ENCODE measurements at regions not wholly inside any gene's neighbourhood (a gene's known extent, or its start where the extent isn't known, plus 50 kb on each side); places are given as distances from the start of the nearest gene placed in this dataset.
"Not testable (repeated sequence)": the region's sequence is repeated elsewhere in the genome, so short reads cannot be mapped to it uniquely, and the experiment has no call there.

GRCh38 chr2:176891857-176892256, 320.7 kb upstream of the HNRNPA3 start:
- Histone ChIP-seq H3K27ac (ENCODE audit: low read depth, low read length) (no peak overlapping the region), H3K9me3 (ENCODE audit: control insufficient read depth in 1 of 2, low read length in 2 of 2) (no peaks in the 10 kb centered on the region), H3K4me3 (ENCODE audit: low read depth in 1 of 2, low read length in 2 of 2) (no peak overlapping the region), H3K4me1 (ENCODE audit: control insufficient read depth in 1 of 2, insufficient read depth in 2 of 2, low read length in 2 of 2) (peaks cover 0 to 10% of the 10 kb centered on the region in 2 donors), H3K9ac (ENCODE audit: low read depth in 1 of 2, low read length in 2 of 2) (no peak overlapping the region), H3K36me3 (ENCODE audit: control insufficient read depth in 1 of 2, insufficient read depth in 2 of 2, low read length in 2 of 2) (no peaks in the 10 kb centered on the region), H3K27me3 (ENCODE audit: control insufficient read depth in 1 of 2, insufficient read depth in 2 of 2, low read length in 2 of 2) (no peaks in the 10 kb centered on the region)

- H3K9me3 ChIP-seq (ENCODE audit: control insufficient read depth in 1 of 2, low read length in 2 of 2) = no peaks in the 10 kb centered on the region
- peaks cover 0 to 10% of the 10 kb centered on the region in 2 donors for H3K4me1 ChIP-seq (ENCODE audit: control insufficient read depth in 1 of 2, insufficient read depth in 2 of 2, low read length in 2 of 2)
- H3K4me3 ChIP-seq (ENCODE audit: low read depth in 1 of 2, low read length in 2 of 2) = no peak overlapping the region
- no peaks in the 10 kb centered on the region for H3K36me3 ChIP-seq (ENCODE audit: control insufficient read depth in 1 of 2, insufficient read depth in 2 of 2, low read length in 2 of 2)
- H3K9ac ChIP-seq (ENCODE audit: low read depth in 1 of 2, low read length in 2 of 2) = no peak overlapping the region
- no peak overlapping the region for H3K27ac ChIP-seq (ENCODE audit: low read depth, low read length)
- no peaks in the 10 kb centered on the region for H3K27me3 ChIP-seq (ENCODE audit: control insufficient read depth in 1 of 2, insufficient read depth in 2 of 2, low read length in 2 of 2)
These were observed 319.8 kb upstream of the HNRNPA3 start for GRCh38 chr2:176892676-176893226.

GRCh38 chr2:176895158-176895557, 317.4 kb upstream of the HNRNPA3 start:
- H3K36me3 ChIP-seq (ENCODE audit: control insufficient read depth in 1 of 2, insufficient read depth in 2 of 2, low read length in 2 of 2) = no peaks in the 10 kb centered on the region

GRCh38 chr2:176902454-176902853, 310.1 kb upstream of the HNRNPA3 start:
- Histone ChIP-seq H3K9ac (ENCODE audit: low read depth in 1 of 2, low read length in 2 of 2) (no peak overlapping the region), H3K4me1 (ENCODE audit: control insufficient read depth in 1 of 2, insufficient read depth in 2 of 2, low read length in 2 of 2) (no peaks in the 10 kb centered on the region), H3K27me3 (ENCODE audit: control insufficient read depth in 1 of 2, insufficient read depth in 2 of 2, low read length in 2 of 2) (no peaks in the 10 kb centered on the region), H3K36me3 (ENCODE audit: control insufficient read depth in 1 of 2, insufficient read depth in 2 of 2, low read length in 2 of 2) (no peaks in the 10 kb centered on the region), H3K4me3 (ENCODE audit: low read depth in 1 of 2, low read length in 2 of 2) (no peak overlapping the region), H3K9me3 (ENCODE audit: control insufficient read depth in 1 of 2, low read length in 2 of 2) (no peaks in the 10 kb centered on the region), H3K27ac (ENCODE audit: low read depth, low read length) (no peak overlapping the region)

More at GRCh38 chr2:176895158-176895557, 317.4 kb upstream of the HNRNPA3 start:
- H3K27ac ChIP-seq (ENCODE audit: low read depth, low read length) = no peak overlapping the region
- H3K9ac ChIP-seq (ENCODE audit: low read depth in 1 of 2, low read length in 2 of 2) = no peak overlapping the region
- no peak overlapping the region for H3K4me3 ChIP-seq (ENCODE audit: low read depth in 1 of 2, low read length in 2 of 2)
- H3K27me3 ChIP-seq (ENCODE audit: control insufficient read depth in 1 of 2, insufficient read depth in 2 of 2, low read length in 2 of 2) = no peaks in the 10 kb centered on the region
- H3K9me3 ChIP-seq (ENCODE audit: control insufficient read depth in 1 of 2, low read length in 2 of 2) = no peaks in the 10 kb centered on the region
- peaks cover 0 to 10% of the 10 kb centered on the region in 2 donors for H3K4me1 ChIP-seq (ENCODE audit: control insufficient read depth in 1 of 2, insufficient read depth in 2 of 2, low read length in 2 of 2)

- not testable (repeated sequence) for H3K9me3 ChIP-seq (ENCODE audit: control insufficient read depth in 1 of 2, low read length in 2 of 2); H3K4me1 ChIP-seq (ENCODE audit: control insufficient read depth in 1 of 2, insufficient read depth in 2 of 2, low read length in 2 of 2); H3K4me3 ChIP-seq (ENCODE audit: low read depth in 1 of 2, low read length in 2 of 2); H3K36me3 ChIP-seq (ENCODE audit: control insufficient read depth in 1 of 2, insufficient read depth in 2 of 2, low read length in 2 of 2); H3K9ac ChIP-seq (ENCODE audit: low read depth in 1 of 2, low read length in 2 of 2); H3K27me3 ChIP-seq (ENCODE audit: control insufficient read depth in 1 of 2, insufficient read depth in 2 of 2, low read length in 2 of 2); H3K27ac ChIP-seq (ENCODE audit: low read depth, low read length)
These were observed 308.5 kb upstream of the HNRNPA3 start for GRCh38 chr2:176904053-176904452.

GRCh38 chr2:176907341-176907740, 305.3 kb upstream of the HNRNPA3 start:
- Histone ChIP-seq H3K9me3 (ENCODE audit: control insufficient read depth in 1 of 2, low read length in 2 of 2) (no peaks in the 10 kb centered on the region), H3K36me3 (ENCODE audit: control insufficient read depth in 1 of 2, insufficient read depth in 2 of 2, low read length in 2 of 2) (no peaks in the 10 kb centered on the region), H3K27me3 (ENCODE audit: control insufficient read depth in 1 of 2, insufficient read depth in 2 of 2, low read length in 2 of 2) (no peaks in the 10 kb centered on the region), H3K4me3 (ENCODE audit: low read depth in 1 of 2, low read length in 2 of 2) (no peak overlapping the region), H3K27ac (ENCODE audit: low read depth, low read length) (no peak overlapping the region), H3K9ac (ENCODE audit: low read depth in 1 of 2, low read length in 2 of 2) (no peak overlapping the region), H3K4me1 (ENCODE audit: control insufficient read depth in 1 of 2, insufficient read depth in 2 of 2, low read length in 2 of 2) (no peaks in the 10 kb centered on the region)

GRCh38 chr2:176910828-176911227, 301.8 kb upstream of the HNRNPA3 start:
- no peaks in the 10 kb centered on the region for H3K4me1 ChIP-seq (ENCODE audit: control insufficient read depth in 1 of 2, insufficient read depth in 2 of 2, low read length in 2 of 2)
- H3K36me3 ChIP-seq (ENCODE audit: control insufficient read depth in 1 of 2, insufficient read depth in 2 of 2, low read length in 2 of 2) = no peaks in the 10 kb centered on the region
- no peak overlapping the region for H3K27ac ChIP-seq (ENCODE audit: low read depth, low read length)
- no peak overlapping the region for H3K9ac ChIP-seq (ENCODE audit: low read depth in 1 of 2, low read length in 2 of 2)
- H3K9me3 ChIP-seq (ENCODE audit: control insufficient read depth in 1 of 2, low read length in 2 of 2) = no peaks in the 10 kb centered on the region
- H3K27me3 ChIP-seq (ENCODE audit: control insufficient read depth in 1 of 2, insufficient read depth in 2 of 2, low read length in 2 of 2) = no peaks in the 10 kb centered on the region
- no peak overlapping the region for H3K4me3 ChIP-seq (ENCODE audit: low read depth in 1 of 2, low read length in 2 of 2)

- no peak overlapping the region for H3K27ac ChIP-seq (ENCODE audit: low read depth, low read length)
- no peaks in the 10 kb centered on the region for H3K36me3 ChIP-seq (ENCODE audit: control insufficient read depth in 1 of 2, insufficient read depth in 2 of 2, low read length in 2 of 2)
- no peak overlapping the region for H3K4me3 ChIP-seq (ENCODE audit: low read depth in 1 of 2, low read length in 2 of 2)
- no peaks in the 10 kb centered on the region for H3K9me3 ChIP-seq (ENCODE audit: control insufficient read depth in 1 of 2, low read length in 2 of 2)
- H3K9ac ChIP-seq (ENCODE audit: low read depth in 1 of 2, low read length in 2 of 2) = no peak overlapping the region
- no peaks in the 10 kb centered on the region for H3K4me1 ChIP-seq (ENCODE audit: control insufficient read depth in 1 of 2, insufficient read depth in 2 of 2, low read length in 2 of 2)
- no peaks in the 10 kb centered on the region for H3K27me3 ChIP-seq (ENCODE audit: control insufficient read depth in 1 of 2, insufficient read depth in 2 of 2, low read length in 2 of 2)
These were observed 298.6 kb upstream of the HNRNPA3 start for GRCh38 chr2:176913955-176914354.

GRCh38 chr2:176914371-176914770, 298.2 kb upstream of the HNRNPA3 start:
- H3K27ac ChIP-seq (ENCODE audit: low read depth, low read length) = no peak overlapping the region
- no peak overlapping the region for H3K4me3 ChIP-seq (ENCODE audit: low read depth in 1 of 2, low read length in 2 of 2)
- no peaks in the 10 kb centered on the region for H3K36me3 ChIP-seq (ENCODE audit: control insufficient read depth in 1 of 2, insufficient read depth in 2 of 2, low read length in 2 of 2)
- no peak overlapping the region for H3K9ac ChIP-seq (ENCODE audit: low read depth in 1 of 2, low read length in 2 of 2)
- no peaks in the 10 kb centered on the region for H3K27me3 ChIP-seq (ENCODE audit: control insufficient read depth in 1 of 2, insufficient read depth in 2 of 2, low read length in 2 of 2)
- no peaks in the 10 kb centered on the region for H3K9me3 ChIP-seq (ENCODE audit: control insufficient read depth in 1 of 2, low read length in 2 of 2)
- H3K4me1 ChIP-seq (ENCODE audit: control insufficient read depth in 1 of 2, insufficient read depth in 2 of 2, low read length in 2 of 2) = no peaks in the 10 kb centered on the region

GRCh38 chr2:176922545-176922944, 290.0 kb upstream of the HNRNPA3 start:
- not testable (repeated sequence) for H3K9ac ChIP-seq (ENCODE audit: low read depth in 1 of 2, low read length in 2 of 2); H3K27ac ChIP-seq (ENCODE audit: low read depth, low read length); H3K9me3 ChIP-seq (ENCODE audit: control insufficient read depth in 1 of 2, low read length in 2 of 2); H3K4me1 ChIP-seq (ENCODE audit: control insufficient read depth in 1 of 2, insufficient read depth in 2 of 2, low read length in 2 of 2); H3K27me3 ChIP-seq (ENCODE audit: control insufficient read depth in 1 of 2, insufficient read depth in 2 of 2, low read length in 2 of 2); H3K4me3 ChIP-seq (ENCODE audit: low read depth in 1 of 2, low read length in 2 of 2); H3K36me3 ChIP-seq (ENCODE audit: control insufficient read depth in 1 of 2, insufficient read depth in 2 of 2, low read length in 2 of 2)

GRCh38 chr2:176923205-176923604, 289.4 kb upstream of the HNRNPA3 start:
- Histone ChIP-seq H3K27me3 (ENCODE audit: control insufficient read depth in 1 of 2, insufficient read depth in 2 of 2, low read length in 2 of 2) (no peaks in the 10 kb centered on the region), H3K4me1 (ENCODE audit: control insufficient read depth in 1 of 2, insufficient read depth in 2 of 2, low read length in 2 of 2) (no peaks in the 10 kb centered on the region), H3K4me3 (ENCODE audit: low read depth in 1 of 2, low read length in 2 of 2) (no peak overlapping the region), H3K9ac (ENCODE audit: low read depth in 1 of 2, low read length in 2 of 2) (no peak overlapping the region), H3K36me3 (ENCODE audit: control insufficient read depth in 1 of 2, insufficient read depth in 2 of 2, low read length in 2 of 2) (no peaks in the 10 kb centered on the region), H3K27ac (ENCODE audit: low read depth, low read length) (no peak overlapping the region), H3K9me3 (ENCODE audit: control insufficient read depth in 1 of 2, low read length in 2 of 2) (no peaks in the 10 kb centered on the region)

All from duodenal mucosa (tissue), 2 donors.